SW480 (cell line): ENCODE measurements at regions not wholly inside any gene's neighbourhood (a gene's known extent, or its start where the extent isn't known, plus 50 kb on each side); places are given as distances from the start of the nearest gene placed in this dataset.
"Not testable (repeated sequence)": the region's sequence is repeated elsewhere in the genome, so short reads cannot be mapped to it uniquely, and the experiment has no call there.

ENCODE experiments used
- DNase-seq: peaks from one replicate; pipeline ENCODE4 v3.0.0-alpha.2; 2016; ENCODE audit warnings: low spot score

- not testable (repeated sequence) for DNase-seq
Observed at GRCh38 chr14:105697414-105697813, 171.0 kb downstream of the TMEM121 start.

DNA sequence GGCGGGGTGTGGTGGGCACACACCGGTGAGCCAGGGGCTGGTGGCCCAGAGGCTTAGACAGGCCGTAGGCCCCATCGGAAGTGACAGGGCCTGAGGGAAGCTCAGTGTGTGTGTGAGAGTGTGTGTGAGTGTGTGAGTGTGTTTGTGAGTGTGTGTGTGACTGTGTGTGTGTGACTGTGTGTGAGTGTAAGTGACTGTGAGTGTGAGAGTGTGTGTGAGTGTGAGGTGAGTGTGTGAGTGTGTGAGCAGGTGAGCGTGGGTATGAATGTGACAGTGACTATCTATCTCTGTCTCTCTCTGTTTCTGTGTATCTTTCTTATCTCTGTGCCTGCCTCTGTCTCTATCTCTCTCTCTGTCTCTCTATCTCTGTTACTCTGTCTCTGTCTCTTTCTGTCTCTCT, 171.6 kb downstream of the TMEM121 start:
- not testable (repeated sequence) for DNase-seq

- not testable (repeated sequence) for DNase-seq
Observed at GRCh38 chr14:105698940-105699556, 172.7 kb downstream of the TMEM121 start.

DNA sequence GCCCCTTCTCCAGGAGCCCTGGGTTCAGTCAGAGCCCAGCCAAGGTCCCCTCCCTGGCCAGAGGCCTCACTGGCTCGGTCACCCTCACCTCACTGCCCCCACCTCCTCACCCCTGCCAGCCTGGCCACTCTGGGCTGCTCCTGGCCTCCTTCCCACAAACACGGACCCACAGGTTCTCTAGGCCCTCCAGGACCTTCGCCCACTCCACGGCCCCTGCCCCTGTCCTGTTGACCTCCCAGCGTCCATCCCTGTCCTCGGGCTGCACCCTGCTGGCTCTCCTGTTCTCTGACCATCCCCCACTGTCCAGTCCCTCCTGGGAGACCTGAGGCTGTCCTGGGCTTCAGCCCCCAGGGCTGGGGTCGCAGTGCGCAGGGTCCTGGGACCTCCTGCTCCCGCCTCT, 173.3 kb downstream of the TMEM121 start:
- DNase-seq = not testable (repeated sequence)

- DNase-seq = not testable (repeated sequence)
Observed at GRCh38 chr14:105700146-105700545, 173.8 kb downstream of the TMEM121 start.

- DNase-seq = no peak
Observed at GRCh38 chr14:105700622-105701288, 174.4 kb downstream of the TMEM121 start.

DNA sequence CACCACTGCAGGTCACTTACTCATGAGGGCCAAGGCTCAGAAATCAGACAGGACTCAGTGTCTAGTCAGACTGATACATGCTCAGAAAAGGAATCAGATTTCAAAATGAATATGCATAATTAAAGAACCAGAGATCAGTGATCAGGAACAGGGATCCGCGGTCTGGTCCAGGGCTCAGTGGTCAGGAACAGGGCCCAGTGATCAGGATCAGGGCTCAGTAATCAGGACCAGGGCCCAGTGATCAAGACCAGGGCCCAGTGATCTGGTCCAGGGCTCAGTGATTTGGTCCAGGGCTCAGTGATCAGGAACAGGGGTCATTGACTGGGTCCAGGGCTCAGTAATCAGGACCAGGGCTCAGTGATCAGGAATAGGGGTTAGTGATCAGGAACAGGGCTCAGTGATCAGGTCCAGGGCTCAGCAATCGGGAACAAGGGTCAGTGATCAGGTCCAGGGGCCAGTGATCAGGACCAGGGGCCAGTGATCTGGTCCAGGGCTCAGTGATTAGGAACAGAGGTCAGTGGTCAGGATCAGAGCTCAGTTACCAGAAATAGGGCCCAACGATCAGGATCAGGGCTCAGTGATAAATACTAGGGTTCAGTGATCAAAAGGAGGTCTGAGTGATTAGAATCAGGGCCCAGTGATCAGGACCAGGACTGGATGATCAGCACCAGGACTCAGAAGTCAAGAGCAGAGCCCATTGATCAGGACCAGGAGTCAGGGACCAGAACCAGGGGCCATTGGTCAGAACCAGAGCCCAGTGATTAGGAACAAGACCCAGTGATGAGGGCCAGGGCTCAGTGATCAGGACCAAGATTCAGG, 175.3 kb downstream of the TMEM121 start:
- DNase-seq = no peak

- no peak for DNase-seq
Observed at GRCh38 chr14:105702275-105702817, 176.0 kb downstream of the TMEM121 start.

DNA sequence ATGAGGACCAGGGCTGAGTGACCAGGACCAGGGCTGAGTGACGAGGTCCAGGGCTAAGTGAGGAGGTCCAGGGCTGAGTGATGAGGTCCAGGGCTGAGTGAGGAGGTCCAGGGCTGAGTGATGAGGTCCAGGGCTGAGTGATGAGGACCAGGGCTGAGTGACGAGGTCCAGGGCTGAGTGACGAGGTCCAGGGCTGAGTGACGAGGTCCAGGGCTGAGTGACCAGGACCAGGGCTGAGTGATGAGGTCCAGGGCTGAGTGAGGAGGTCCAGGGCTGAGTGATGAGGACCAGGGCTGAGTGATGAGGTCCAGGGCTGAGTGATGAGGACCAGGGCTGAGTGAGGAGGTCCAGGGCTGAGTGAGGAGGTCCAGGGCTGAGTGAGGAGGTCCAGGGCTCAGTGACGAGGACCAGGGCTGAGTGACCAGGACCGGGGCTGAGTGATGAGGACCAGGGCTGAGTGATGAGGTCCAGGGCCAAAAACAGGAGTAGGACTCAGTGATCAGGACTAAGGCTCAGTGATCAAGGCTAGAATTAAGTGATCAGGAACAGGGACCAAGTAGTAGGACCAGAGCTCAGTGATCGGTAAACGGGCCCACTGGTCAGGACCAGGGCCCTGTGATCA, 176.8 kb downstream of the TMEM121 start:
- DNase-seq = not testable (repeated sequence)

GRCh38 chr14:105704091-105704490, 177.7 kb downstream of the TMEM121 start:
- DNase-seq = not testable (repeated sequence)

- DNase-seq = not testable (repeated sequence)
Observed at GRCh38 chr14:105704492-105704891, 178.1 kb downstream of the TMEM121 start.

GRCh38 chr14:105705512-105705861, 179.1 kb downstream of the TMEM121 start:
- not testable (repeated sequence) for DNase-seq

GRCh38 chr14:105705862-105706700, 179.7 kb downstream of the TMEM121 start:
- DNase-seq = not testable (repeated sequence)

GRCh38 chr14:105706701-105707019, 180.3 kb downstream of the TMEM121 start:
- not testable (repeated sequence) for DNase-seq

GRCh38 chr14:105707099-105707498, 180.7 kb downstream of the TMEM121 start:
- not testable (repeated sequence) for DNase-seq

- DNase-seq = not testable (repeated sequence)
Observed at GRCh38 chr14:105707723-105708151, 181.4 kb downstream of the TMEM121 start.

- DNase-seq = not testable (repeated sequence)
Observed at GRCh38 chr14:105708251-105709134, 182.1 kb downstream of the TMEM121 start.

GRCh38 chr14:105709281-105710118, 183.1 kb downstream of the TMEM121 start:
- DNase-seq = no peak
